AG09309 (cell line): ENCODE measurements at regions not wholly inside any gene's neighbourhood (a gene's known extent, or its start where the extent isn't known, plus 50 kb on each side); places are given as distances from the start of the nearest gene placed in this dataset.
"Not testable (repeated sequence)": the region's sequence is repeated elsewhere in the genome, so short reads cannot be mapped to it uniquely, and the experiment has no call there.

Source experiments
- DNase-seq: peaks from one replicate; pipeline ENCODE4 v3.0.0-alpha.2; 2010; ENCODE audit warnings: low read depth
- H3K4me3 ChIP-seq: 2 replicates; pipeline ENCODE4 v1.5.1; 2011; ENCODE audit warnings: mild to moderate bottlenecking, low read depth, low read length, moderate library complexity; ENCODE audit not compliant: control insufficient read depth
- TF ChIP-seq, protein P1 (sequence below): IDR thresholded peaks from 2 replicates; pipeline ENCODE4 v1.5.1; 2011; ENCODE audit warnings: mild to moderate bottlenecking, low read depth, low read length, inconsistent platforms; ENCODE audit not compliant: insufficient read depth, control insufficient read depth; ENCODE audit errors: missing control alignments

DNA sequence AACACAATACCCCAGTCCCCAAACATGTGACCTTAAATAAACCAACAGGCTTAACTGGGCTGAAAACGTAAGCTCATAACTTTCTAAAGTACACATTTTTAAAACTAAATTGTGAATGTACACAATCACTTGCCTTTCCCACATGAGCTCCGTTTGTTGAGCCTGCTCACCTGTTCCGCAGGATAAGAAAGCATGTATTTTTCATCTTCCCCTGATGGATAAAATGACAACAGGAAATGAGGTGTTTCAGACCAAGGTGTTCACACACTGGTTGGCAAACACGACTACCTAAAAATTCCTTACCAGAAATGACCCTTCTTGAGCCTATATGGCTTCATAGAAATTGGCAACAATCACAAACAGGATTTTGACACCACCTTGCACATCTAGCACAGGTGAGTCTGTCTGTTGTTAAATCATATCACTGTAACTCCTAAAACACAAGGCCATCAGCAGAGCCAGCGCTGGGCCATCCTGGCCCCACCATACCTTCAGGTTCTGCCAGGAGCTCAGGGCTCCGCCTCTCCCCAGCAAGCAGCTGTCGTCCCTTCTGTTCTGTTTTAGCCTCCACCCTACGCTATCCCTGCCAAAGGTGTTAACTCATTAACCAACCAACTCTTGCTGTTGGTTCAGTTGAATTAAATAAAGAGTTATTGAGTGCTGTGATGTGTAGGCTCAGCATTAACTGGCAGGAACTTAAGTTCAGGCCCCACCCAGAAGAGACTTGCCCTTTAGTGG is 73.6 kb upstream of the RNF32 start:
- DNase-seq, result no peak
- H3K4me3 ChIP-seq, result no peak overlapping the region
- TF ChIP-seq, protein P1, sequence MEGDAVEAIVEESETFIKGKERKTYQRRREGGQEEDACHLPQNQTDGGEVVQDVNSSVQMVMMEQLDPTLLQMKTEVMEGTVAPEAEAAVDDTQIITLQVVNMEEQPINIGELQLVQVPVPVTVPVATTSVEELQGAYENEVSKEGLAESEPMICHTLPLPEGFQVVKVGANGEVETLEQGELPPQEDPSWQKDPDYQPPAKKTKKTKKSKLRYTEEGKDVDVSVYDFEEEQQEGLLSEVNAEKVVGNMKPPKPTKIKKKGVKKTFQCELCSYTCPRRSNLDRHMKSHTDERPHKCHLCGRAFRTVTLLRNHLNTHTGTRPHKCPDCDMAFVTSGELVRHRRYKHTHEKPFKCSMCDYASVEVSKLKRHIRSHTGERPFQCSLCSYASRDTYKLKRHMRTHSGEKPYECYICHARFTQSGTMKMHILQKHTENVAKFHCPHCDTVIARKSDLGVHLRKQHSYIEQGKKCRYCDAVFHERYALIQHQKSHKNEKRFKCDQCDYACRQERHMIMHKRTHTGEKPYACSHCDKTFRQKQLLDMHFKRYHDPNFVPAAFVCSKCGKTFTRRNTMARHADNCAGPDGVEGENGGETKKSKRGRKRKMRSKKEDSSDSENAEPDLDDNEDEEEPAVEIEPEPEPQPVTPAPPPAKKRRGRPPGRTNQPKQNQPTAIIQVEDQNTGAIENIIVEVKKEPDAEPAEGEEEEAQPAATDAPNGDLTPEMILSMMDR, result no peak

DNA sequence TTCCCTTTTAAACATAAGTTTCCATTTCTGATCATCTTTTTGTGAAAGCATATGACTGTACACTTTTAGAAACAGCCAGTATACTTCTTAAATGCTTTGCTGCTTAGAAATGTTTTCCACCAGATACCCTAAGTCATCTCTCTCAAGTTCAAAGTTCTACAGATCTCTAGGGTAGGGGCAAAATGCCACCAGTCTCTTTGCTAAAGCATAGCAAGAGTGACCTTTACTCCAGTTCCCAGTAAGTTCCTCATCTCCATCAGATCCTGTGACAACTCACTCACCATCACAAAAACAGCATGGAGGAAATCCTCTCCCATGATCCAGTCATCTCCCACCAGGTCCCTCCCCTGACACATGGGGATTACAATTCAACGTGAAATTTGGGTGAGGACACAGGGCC is 75.6 kb upstream of the RNF32 start:
- H3K4me3 ChIP-seq, DNase-seq: not testable (repeated sequence)

DNA sequence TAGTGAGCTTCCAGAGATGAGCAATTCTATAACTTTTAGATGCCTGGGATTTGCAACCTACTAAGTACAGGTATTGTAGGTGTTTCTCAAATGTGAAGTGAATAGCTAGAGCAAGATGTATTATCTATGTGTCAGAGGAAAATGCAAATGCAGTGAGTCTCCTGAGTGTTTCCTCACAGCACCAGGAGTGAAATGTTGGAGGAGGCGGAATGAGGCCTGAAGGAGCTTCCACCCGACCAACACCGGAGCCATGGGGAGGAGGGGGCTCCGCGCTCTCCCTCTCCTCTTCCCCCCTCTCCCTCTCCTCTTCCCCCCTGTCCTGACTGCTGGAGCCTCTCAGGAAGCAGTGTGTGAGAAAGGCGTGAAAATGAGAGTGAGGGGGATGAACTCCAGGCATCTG is 79.9 kb upstream of the RNF32 start:
- H3K4me3 ChIP-seq, result no peak overlapping the region
- DNase-seq, result no peak
- TF ChIP-seq, protein P1, result no peak

DNA sequence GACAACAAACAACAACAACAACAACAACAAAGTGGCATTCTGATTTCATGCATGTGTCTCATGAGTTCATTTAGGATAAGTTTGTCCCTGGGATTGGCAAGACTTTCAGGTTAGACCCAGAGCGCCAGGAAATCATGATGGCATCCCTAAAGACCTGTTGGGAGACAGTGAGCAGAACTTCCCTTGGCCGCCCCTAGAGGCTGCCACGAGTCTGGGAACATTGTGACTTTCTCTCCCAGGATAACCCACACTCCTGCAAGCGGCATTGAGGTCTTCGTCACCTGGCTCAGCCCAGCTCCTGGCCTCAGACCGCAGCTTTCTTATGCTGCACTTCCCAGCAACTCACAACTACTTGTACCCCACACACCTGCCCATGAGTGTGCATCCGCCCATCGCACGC is 80.5 kb upstream of the RNF32 start:
- TF ChIP-seq, protein P1, result no peak
- no peak overlapping the region for H3K4me3 ChIP-seq
- DNase-seq, result no peak

DNA sequence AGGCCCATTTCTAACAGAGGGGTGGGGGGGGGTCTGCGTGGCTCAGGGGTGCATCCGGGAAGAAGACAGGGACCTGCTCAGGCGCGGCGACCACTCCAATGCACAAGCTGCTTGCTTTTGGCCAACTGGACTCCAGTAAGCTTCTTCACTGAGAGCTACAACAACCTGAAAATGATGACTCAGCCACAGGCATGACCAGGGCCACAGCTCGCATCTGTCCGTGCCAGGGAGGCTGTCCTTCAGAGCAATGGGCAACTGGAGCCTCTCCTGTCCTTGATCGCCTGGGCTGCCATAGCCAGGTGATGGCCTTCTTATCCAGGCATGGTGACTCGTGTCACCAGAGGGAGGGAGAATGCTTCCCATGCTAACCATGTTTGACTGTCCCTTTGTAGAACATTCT is 81.6 kb upstream of the RNF32 start:
- DNase-seq, result no peak
- no peak overlapping the region for H3K4me3 ChIP-seq
- TF ChIP-seq, protein P1, result no peak

DNA sequence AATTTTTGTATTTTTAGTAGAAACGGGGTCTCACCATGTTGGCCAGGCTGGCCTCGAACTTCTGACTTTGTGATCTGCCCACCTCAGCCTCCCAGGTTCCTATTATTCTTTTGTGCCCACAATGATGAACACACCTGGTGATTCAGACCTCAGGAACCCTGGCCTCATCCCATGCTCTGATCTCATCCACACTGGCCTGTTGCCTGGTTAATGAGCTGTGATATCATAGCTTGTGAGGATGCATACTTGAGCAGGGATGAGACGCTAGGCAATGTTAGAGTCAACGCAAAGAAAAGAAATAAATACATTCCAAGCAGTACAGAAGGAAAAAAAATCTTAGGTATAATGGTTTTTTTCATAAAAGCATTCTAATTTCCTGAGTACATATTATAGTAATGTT is 82.4 kb upstream of the RNF32 start:
- TF ChIP-seq, protein P1, result no peak
- H3K4me3 ChIP-seq, result no peak overlapping the region
- DNase-seq, result no peak

DNA sequence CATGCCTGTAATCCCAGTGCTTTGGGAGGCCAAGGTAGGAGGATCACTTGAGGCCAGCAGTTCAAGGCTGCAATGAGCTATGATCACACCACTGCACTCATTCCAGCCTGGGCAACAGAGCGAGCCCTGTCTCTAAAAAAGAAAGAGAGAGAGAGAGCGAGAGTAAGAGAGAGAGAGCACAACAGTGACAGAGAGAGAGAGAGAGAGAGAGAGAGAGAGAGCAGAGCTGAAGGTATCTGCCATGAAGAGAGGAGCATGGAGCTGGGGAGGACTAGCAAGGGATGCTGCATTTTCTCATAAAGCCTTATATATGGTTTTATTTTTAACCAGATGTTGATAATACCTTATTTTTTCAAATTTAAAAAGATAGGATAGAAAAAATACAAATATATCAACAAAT is 84.5 kb upstream of the RNF32 start:
- no peak for DNase-seq
- H3K4me3 ChIP-seq, result no peak overlapping the region
- TF ChIP-seq, protein P1, result no peak
